HEK293 (cell line): ENCODE measurements at regions not wholly inside any gene's neighbourhood (a gene's known extent, or its start where the extent isn't known, plus 50 kb on each side); places are given as distances from the start of the nearest gene placed in this dataset.

Experiments
- CTCF ChIA-PET: fragments of 350-600 bp; formaldehyde crosslinking; extraction: SDS; loops from one replicate; lab custom pipeline; 2021; ENCODE audit warnings: antibody characterized with exemption; lab: Yijun Ruan, JAX
- POLR2A ChIA-PET: fragments of 300-600 bp; formaldehyde crosslinking; extraction: SDS; loops from one replicate; lab custom pipeline; 2020; ENCODE audit warnings: antibody characterized with exemption, inconsistent platforms; lab: Yijun Ruan, JAX
- H3K27ac ChIP-seq: fragments of 200-500 bp; sonication (Bioruptor generic); 2 replicates; pipeline ENCODE4 v1.5.1; 2014; ENCODE audit warnings: low read depth, low read length, control low read depth, inconsistent platforms; ENCODE audit errors: extremely low read depth
- H3K36me3 ChIP-seq, 2 experiments: fragments of 200-500 bp in 1 of 2; sonication (Bioruptor generic) in 1 of 2; 1 replicate in 1 of 2; 2 replicates in 1 of 2; pipeline ENCODE4 v1.5.1; 2014 to 2017; ENCODE audit warnings: inconsistent platforms in 2 of 2, low read length in 2 of 2; ENCODE audit not compliant: control insufficient read depth in 2 of 2, insufficient read depth in 1 of 2
- H3K4me1 ChIP-seq: fragments of 200-500 bp; sonication (Bioruptor generic); 2 replicates; pipeline ENCODE4 v1.5.1; 2014; ENCODE audit warnings: mild to moderate bottlenecking, low read length, inconsistent platforms; ENCODE audit not compliant: control insufficient read depth, insufficient read depth
- H3K4me3 ChIP-seq: 2 replicates; pipeline ENCODE4 v1.5.1; 2011; ENCODE audit warnings: low read depth, mild to moderate bottlenecking, control low read depth, low read length, moderate library complexity
- H3K9me3 ChIP-seq: fragments of 200-500 bp; sonication (Bioruptor generic); 2 replicates; pipeline ENCODE4 v1.5.1; 2014; ENCODE audit warnings: low read depth, low read length, inconsistent platforms; ENCODE audit not compliant: control insufficient read depth, insufficient read depth
- GLI2 ChIP-seq: fragments of 450-650 bp; formaldehyde crosslinking; IDR thresholded peaks from 2 replicates; pipeline ENCODE4; 2017; ENCODE audit warnings: missing biosample characterization, missing genetic modification characterization, low read depth, borderline replicate concordance
- OSR2 ChIP-seq: fragments of 450-650 bp; formaldehyde crosslinking; IDR thresholded peaks from 2 replicates; pipeline ENCODE4 v1.5.1; 2016; ENCODE audit warnings: missing biosample characterization, missing genetic modification characterization
- PRDM1 ChIP-seq: fragments of 450-650 bp; formaldehyde crosslinking; IDR thresholded peaks from 2 replicates; pipeline ENCODE4; 2016; ENCODE audit warnings: missing biosample characterization, missing genetic modification characterization
- SETDB1 ChIP-seq: IDR thresholded peaks from one replicate; pipeline ENCODE4 v1.6.1; 2017; ENCODE audit warnings: mild to moderate bottlenecking, low read length, moderate library complexity, mixed read lengths; ENCODE audit not compliant: insufficient read length
- SP3 ChIP-seq: fragments of 450-650 bp; formaldehyde crosslinking; IDR thresholded peaks from 2 replicates; pipeline ENCODE4 v1.5.1; 2016; ENCODE audit warnings: missing biosample characterization, missing genetic modification characterization
- ZNF112 ChIP-seq: fragments of 450-650 bp; formaldehyde crosslinking; IDR thresholded peaks from 2 replicates; pipeline ENCODE4 v1.5.0; 2017; ENCODE audit warnings: missing biosample characterization, missing genetic modification characterization
- ZNF239 ChIP-seq: fragments of 450-650 bp; formaldehyde crosslinking; IDR thresholded peaks from 2 replicates; pipeline ENCODE4 v1.5.1; 2016; ENCODE audit warnings: missing biosample characterization, missing genetic modification characterization
- ZNF324 ChIP-seq: fragments of 450-650 bp; formaldehyde crosslinking; IDR thresholded peaks from 2 replicates; pipeline ENCODE4 v1.5.1; 2016; ENCODE audit warnings: missing biosample characterization, missing genetic modification characterization
- ZNF48 ChIP-seq: fragments of 450-650 bp; formaldehyde crosslinking; IDR thresholded peaks from 2 replicates; pipeline ENCODE4 v1.5.1; 2016; ENCODE audit warnings: missing biosample characterization, missing genetic modification characterization
- ZNF560 ChIP-seq: fragments of 450-650 bp; formaldehyde crosslinking; IDR thresholded peaks from 2 replicates; pipeline ENCODE4 v1.5.1; 2017; ENCODE audit warnings: missing biosample characterization, missing genetic modification characterization, borderline replicate concordance
- ZNF571 ChIP-seq: fragments of 450-650 bp; formaldehyde crosslinking; IDR thresholded peaks from 2 replicates; pipeline ENCODE4 v1.5.0; 2017; ENCODE audit warnings: missing biosample characterization, missing genetic modification characterization
- ZNF585B ChIP-seq: fragments of 450-650 bp; formaldehyde crosslinking; IDR thresholded peaks from 2 replicates; pipeline ENCODE4 v1.5.1; 2016; ENCODE audit warnings: missing biosample characterization, missing genetic modification characterization
- ZNF610 ChIP-seq: fragments of 450-650 bp; formaldehyde crosslinking; IDR thresholded peaks from 2 replicates; pipeline ENCODE4 v1.5.1; 2016; ENCODE audit warnings: missing biosample characterization, missing genetic modification characterization, borderline replicate concordance
- ZNF658 ChIP-seq: fragments of 450-650 bp; formaldehyde crosslinking; IDR thresholded peaks from 2 replicates; pipeline ENCODE4; 2016; ENCODE audit warnings: missing biosample characterization, missing genetic modification characterization
- ZNF670 ChIP-seq: fragments of 450-650 bp; formaldehyde crosslinking; IDR thresholded peaks from 2 replicates; pipeline ENCODE4 v1.5.1; 2016; ENCODE audit warnings: missing biosample characterization, missing genetic modification characterization, low read depth
- ZNF747 ChIP-seq: fragments of 450-650 bp; formaldehyde crosslinking; IDR thresholded peaks from 2 replicates; pipeline ENCODE4 v1.5.1; 2016; ENCODE audit warnings: missing biosample characterization, missing genetic modification characterization
- ZSCAN23 ChIP-seq: fragments of 450-650 bp; formaldehyde crosslinking; IDR thresholded peaks from 2 replicates; pipeline ENCODE4 v1.5.1; 2016; ENCODE audit warnings: missing biosample characterization, missing genetic modification characterization
- TF ChIP-seq, protein P1 (sequence below): fragments of 450-650 bp; formaldehyde crosslinking; IDR thresholded peaks from 2 replicates; pipeline ENCODE4 v1.5.1; 2016; ENCODE audit warnings: missing biosample characterization, missing genetic modification characterization
- TF ChIP-seq, protein P2 (sequence below): fragments of 450-650 bp; formaldehyde crosslinking; IDR thresholded peaks from 2 replicates; pipeline ENCODE4 v1.5.1; 2016; ENCODE audit warnings: missing biosample characterization, missing genetic modification characterization
- TF ChIP-seq, protein P3 (sequence below): fragments of 450-650 bp; formaldehyde crosslinking; IDR thresholded peaks from 2 replicates; pipeline ENCODE4 v1.5.1; 2017; ENCODE audit warnings: missing biosample characterization, missing genetic modification characterization
- TF ChIP-seq, protein P4 (sequence below): fragments of 450-650 bp; formaldehyde crosslinking; IDR thresholded peaks from 2 replicates; pipeline ENCODE4 v1.5.1; 2016; ENCODE audit warnings: missing biosample characterization, missing genetic modification characterization, low read depth
- TF ChIP-seq, protein P5 (sequence below): fragments of 450-650 bp; formaldehyde crosslinking; IDR thresholded peaks from 2 replicates; pipeline ENCODE4 v1.5.1; 2016; ENCODE audit warnings: missing biosample characterization, missing genetic modification characterization, borderline replicate concordance
- TF ChIP-seq, protein P6 (sequence below): fragments of 450-650 bp; formaldehyde crosslinking; IDR thresholded peaks from 2 replicates; pipeline ENCODE4 v1.5.1; 2017; ENCODE audit warnings: missing biosample characterization, missing genetic modification characterization

DNA sequence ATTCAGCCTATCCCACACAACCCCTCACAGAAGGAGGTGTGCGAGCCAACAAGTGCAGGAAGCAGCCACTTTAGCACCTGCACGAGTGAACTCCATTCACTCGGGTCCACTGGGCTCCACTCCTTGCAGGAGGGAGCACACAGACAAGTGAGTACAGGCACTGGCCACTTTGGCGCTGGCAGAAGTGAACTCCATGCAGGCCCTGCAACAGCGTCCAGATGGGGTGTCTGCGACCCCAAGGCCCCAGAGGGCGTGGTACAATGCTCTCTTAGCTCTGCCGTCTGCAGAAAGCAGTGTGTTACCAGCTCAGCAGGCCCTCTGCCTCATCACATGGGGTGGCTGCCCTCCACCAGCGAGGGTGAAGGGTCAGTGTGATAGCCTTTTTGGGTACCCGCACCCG is 388.0 kb upstream of the CNTN4 start:
- ChIA-PET CTCF (interaction anchor here (0.6 kb wide), 1 partner anchor 1669 kb away, joined by 7 read pairs; no protein-coding TSS in a partner anchor), POLR2A (no interaction called here)
- TF ChIP-seq ZNF670 (tag by site-specific recombination) (no peak), ZNF560 (tag by site-specific recombination) (no peak), GLI2 (tag by site-specific recombination) (no peak), ZNF324 (tag by site-specific recombination) (no peak), ZNF112 (no peak), ZNF747 (tag by site-specific recombination) (no peak), SETDB1 (no peak), SP3 (tag by site-specific recombination) (no peak), ZNF239 (tag by site-specific recombination) (no peak), ZNF48 (tag by site-specific recombination) (no peak), ZNF585B (tag by site-specific recombination) (no peak), ZSCAN23 (tag by site-specific recombination) (no peak), ZNF658 (tag by site-specific recombination) (no peak), OSR2 (tag by site-specific recombination) (no peak)
- TF ChIP-seq, protein P1, sequence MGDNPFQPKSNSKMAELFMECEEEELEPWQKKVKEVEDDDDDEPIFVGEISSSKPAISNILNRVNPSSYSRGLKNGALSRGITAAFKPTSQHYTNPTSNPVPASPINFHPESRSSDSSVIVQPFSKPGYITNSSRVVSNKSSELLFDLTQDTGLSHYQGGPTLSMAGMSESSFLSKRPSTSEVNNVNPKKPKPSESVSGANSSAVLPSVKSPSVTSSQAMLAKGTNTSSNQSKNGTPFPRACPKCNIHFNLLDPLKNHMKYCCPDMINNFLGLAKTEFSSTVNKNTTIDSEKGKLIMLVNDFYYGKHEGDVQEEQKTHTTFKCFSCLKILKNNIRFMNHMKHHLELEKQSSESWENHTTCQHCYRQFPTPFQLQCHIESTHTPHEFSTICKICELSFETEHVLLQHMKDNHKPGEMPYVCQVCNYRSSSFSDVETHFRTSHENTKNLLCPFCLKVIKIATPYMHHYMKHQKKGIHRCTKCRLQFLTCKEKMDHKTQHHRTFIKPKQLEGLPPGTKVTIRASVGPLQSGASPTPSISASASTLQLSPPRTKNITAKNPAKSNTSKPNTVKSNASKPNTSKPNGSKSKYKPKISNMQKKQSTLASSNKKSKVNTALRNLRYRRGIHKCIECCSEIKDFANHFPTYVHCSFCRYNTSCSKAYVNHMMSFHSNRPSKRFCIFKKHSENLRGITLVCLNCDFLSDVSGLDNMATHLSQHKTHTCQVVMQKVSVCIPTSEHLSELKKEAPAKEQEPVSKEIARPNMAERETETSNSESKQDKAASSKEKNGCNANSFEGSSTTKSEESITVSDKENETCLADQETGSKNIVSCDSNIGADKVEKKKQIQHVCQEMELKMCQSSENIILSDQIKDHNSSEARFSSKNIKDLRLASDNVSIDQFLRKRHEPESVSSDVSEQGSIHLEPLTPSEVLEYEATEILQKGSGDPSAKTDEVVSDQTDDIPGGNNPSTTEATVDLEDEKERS: no peak
- TF ChIP-seq, protein P2, sequence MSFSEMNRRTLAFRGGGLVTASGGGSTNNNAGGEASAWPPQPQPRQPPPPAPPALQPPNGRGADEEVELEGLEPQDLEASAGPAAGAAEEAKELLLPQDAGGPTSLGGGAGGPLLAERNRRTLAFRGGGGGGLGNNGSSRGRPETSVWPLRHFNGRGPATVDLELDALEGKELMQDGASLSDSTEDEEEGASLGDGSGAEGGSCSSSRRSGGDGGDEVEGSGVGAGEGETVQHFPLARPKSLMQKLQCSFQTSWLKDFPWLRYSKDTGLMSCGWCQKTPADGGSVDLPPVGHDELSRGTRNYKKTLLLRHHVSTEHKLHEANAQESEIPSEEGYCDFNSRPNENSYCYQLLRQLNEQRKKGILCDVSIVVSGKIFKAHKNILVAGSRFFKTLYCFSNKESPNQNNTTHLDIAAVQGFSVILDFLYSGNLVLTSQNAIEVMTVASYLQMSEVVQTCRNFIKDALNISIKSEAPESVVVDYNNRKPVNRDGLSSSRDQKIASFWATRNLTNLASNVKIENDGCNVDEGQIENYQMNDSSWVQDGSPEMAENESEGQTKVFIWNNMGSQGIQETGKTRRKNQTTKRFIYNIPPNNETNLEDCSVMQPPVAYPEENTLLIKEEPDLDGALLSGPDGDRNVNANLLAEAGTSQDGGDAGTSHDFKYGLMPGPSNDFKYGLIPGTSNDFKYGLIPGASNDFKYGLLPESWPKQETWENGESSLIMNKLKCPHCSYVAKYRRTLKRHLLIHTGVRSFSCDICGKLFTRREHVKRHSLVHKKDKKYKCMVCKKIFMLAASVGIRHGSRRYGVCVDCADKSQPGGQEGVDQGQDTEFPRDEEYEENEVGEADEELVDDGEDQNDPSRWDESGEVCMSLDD: no peak
- TF ChIP-seq, protein P3, sequence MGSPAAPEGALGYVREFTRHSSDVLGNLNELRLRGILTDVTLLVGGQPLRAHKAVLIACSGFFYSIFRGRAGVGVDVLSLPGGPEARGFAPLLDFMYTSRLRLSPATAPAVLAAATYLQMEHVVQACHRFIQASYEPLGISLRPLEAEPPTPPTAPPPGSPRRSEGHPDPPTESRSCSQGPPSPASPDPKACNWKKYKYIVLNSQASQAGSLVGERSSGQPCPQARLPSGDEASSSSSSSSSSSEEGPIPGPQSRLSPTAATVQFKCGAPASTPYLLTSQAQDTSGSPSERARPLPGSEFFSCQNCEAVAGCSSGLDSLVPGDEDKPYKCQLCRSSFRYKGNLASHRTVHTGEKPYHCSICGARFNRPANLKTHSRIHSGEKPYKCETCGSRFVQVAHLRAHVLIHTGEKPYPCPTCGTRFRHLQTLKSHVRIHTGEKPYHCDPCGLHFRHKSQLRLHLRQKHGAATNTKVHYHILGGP (tag by site-specific recombination): no peak
- Histone ChIP-seq H3K36me3 (no peaks in the 10 kb centered on the region), H3K4me3 (no peak overlapping the region), H3K9me3 (no peaks in the 10 kb centered on the region), H3K27ac (no peak overlapping the region), H3K4me1 (no peaks in the 10 kb centered on the region)

DNA sequence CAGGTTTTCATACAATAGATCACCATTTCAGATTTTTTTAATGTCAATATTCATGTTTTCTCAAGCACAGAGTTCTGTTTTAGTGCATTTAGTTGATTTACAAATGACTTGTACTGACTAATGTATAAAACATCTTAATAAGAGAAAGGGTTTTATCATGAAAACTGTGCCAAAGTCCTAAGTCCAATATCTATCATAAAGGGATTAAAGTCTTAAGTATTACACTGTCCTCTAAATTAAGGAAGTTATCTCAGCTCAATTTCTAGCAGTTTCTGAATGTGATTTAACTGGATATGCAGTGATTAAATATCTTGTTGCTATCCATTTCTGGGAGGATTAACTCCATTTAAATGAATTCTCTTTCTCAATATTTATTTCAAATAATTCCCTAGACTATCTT is 381.1 kb upstream of the CNTN4 start:
- POLR2A ChIA-PET: no interaction called here
- Histone ChIP-seq H3K4me1 (no peaks in the 10 kb centered on the region), H3K9me3 (no peaks in the 10 kb centered on the region), H3K4me3 (no peak overlapping the region), H3K27ac (no peak overlapping the region), H3K36me3 (no peaks in the 10 kb centered on the region)
- CTCF ChIA-PET: no interaction called here
- TF ChIP-seq ZNF610 (tag by site-specific recombination) (no peak), PRDM1 (tag by site-specific recombination) (no peak), ZNF571 (no peak)
- TF ChIP-seq, protein P4, sequence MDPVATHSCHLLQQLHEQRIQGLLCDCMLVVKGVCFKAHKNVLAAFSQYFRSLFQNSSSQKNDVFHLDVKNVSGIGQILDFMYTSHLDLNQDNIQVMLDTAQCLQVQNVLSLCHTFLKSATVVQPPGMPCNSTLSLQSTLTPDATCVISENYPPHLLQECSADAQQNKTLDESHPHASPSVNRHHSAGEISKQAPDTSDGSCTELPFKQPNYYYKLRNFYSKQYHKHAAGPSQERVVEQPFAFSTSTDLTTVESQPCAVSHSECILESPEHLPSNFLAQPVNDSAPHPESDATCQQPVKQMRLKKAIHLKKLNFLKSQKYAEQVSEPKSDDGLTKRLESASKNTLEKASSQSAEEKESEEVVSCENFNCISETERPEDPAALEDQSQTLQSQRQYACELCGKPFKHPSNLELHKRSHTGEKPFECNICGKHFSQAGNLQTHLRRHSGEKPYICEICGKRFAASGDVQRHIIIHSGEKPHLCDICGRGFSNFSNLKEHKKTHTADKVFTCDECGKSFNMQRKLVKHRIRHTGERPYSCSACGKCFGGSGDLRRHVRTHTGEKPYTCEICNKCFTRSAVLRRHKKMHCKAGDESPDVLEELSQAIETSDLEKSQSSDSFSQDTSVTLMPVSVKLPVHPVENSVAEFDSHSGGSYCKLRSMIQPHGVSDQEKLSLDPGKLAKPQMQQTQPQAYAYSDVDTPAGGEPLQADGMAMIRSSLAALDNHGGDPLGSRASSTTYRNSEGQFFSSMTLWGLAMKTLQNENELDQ (tag by site-specific recombination): no peak
- TF ChIP-seq, protein P5, sequence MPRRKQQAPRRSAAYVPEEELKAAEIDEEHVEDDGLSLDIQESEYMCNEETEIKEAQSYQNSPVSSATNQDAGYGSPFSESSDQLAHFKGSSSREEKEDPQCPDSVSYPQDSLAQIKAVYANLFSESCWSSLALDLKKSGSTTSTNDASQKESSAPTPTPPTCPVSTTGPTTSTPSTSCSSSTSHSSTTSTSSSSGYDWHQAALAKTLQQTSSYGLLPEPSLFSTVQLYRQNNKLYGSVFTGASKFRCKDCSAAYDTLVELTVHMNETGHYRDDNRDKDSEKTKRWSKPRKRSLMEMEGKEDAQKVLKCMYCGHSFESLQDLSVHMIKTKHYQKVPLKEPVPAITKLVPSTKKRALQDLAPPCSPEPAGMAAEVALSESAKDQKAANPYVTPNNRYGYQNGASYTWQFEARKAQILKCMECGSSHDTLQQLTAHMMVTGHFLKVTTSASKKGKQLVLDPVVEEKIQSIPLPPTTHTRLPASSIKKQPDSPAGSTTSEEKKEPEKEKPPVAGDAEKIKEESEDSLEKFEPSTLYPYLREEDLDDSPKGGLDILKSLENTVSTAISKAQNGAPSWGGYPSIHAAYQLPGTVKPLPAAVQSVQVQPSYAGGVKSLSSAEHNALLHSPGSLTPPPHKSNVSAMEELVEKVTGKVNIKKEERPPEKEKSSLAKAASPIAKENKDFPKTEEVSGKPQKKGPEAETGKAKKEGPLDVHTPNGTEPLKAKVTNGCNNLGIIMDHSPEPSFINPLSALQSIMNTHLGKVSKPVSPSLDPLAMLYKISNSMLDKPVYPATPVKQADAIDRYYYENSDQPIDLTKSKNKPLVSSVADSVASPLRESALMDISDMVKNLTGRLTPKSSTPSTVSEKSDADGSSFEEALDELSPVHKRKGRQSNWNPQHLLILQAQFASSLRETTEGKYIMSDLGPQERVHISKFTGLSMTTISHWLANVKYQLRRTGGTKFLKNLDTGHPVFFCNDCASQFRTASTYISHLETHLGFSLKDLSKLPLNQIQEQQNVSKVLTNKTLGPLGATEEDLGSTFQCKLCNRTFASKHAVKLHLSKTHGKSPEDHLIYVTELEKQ (tag by site-specific recombination): no peak
- TF ChIP-seq, protein P6, sequence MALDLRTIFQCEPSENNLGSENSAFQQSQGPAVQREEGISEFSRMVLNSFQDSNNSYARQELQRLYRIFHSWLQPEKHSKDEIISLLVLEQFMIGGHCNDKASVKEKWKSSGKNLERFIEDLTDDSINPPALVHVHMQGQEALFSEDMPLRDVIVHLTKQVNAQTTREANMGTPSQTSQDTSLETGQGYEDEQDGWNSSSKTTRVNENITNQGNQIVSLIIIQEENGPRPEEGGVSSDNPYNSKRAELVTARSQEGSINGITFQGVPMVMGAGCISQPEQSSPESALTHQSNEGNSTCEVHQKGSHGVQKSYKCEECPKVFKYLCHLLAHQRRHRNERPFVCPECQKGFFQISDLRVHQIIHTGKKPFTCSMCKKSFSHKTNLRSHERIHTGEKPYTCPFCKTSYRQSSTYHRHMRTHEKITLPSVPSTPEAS (tag by site-specific recombination): no peak
